ENCODE measurements at regions not wholly inside any gene's neighbourhood (a gene's known extent, or its start where the extent isn't known, plus 50 kb on each side); places are given as distances from the start of the nearest gene placed in this dataset.

DNA sequence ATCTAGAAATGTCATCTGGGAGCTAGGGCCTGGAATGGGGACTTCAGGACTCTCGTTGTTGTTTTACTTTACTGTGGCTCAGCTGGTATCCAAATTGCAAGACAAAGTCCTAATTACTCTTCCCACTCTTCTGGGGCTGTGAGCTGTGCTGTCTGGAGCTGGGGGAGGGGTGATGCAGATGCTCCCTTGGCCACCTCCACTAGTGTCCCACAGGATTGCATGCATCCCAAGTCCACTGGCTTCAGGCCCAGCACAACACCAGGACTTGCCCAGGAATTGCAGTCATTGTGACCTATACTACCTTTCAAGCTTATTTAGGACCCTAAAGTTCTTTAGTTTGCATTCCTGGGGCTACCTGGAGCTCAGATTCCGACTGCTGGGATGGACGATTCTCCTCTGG, 366.1 kb upstream of the FAM47C start:
- TF ChIP-seq, protein P1, sequence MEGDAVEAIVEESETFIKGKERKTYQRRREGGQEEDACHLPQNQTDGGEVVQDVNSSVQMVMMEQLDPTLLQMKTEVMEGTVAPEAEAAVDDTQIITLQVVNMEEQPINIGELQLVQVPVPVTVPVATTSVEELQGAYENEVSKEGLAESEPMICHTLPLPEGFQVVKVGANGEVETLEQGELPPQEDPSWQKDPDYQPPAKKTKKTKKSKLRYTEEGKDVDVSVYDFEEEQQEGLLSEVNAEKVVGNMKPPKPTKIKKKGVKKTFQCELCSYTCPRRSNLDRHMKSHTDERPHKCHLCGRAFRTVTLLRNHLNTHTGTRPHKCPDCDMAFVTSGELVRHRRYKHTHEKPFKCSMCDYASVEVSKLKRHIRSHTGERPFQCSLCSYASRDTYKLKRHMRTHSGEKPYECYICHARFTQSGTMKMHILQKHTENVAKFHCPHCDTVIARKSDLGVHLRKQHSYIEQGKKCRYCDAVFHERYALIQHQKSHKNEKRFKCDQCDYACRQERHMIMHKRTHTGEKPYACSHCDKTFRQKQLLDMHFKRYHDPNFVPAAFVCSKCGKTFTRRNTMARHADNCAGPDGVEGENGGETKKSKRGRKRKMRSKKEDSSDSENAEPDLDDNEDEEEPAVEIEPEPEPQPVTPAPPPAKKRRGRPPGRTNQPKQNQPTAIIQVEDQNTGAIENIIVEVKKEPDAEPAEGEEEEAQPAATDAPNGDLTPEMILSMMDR (IDR thresholded peaks at IDR 0.05), result no peak
- no peak for TF ChIP-seq POLR2A (IDR thresholded peaks at IDR 0.05)

Measured in body of pancreas (tissue), 4 donors.